Skin of body (tissue), 1 donor: ENCODE measurements at regions not wholly inside any gene's neighbourhood (a gene's known extent, or its start where the extent isn't known, plus 50 kb on each side); places are given as distances from the start of the nearest gene placed in this dataset.
"Not testable (repeated sequence)": the region's sequence is repeated elsewhere in the genome, so short reads cannot be mapped to it uniquely, and the experiment has no call there.

Source experiments
- DNase-seq: peaks from one replicate; lab custom pipeline; 2025; lab: John Stamatoyannopoulos, UW

GRCh38 chr7:48992816-48993215, 68.5 kb downstream of the CDC14C start:
- DNase-seq: no peak

- DNase-seq: no peak
Measured at GRCh38 chr7:49001610-49002033, 77.3 kb downstream of the CDC14C start.

- DNase-seq: no peak
Measured at GRCh38 chr7:49010717-49011116, 86.4 kb downstream of the CDC14C start.

GRCh38 chr7:49014870-49015269, 90.5 kb downstream of the CDC14C start:
- no peak for DNase-seq

GRCh38 chr7:49020145-49020544, 95.8 kb downstream of the CDC14C start:
- no peak for DNase-seq

GRCh38 chr7:49022448-49022847, 98.1 kb downstream of the CDC14C start:
- no peak for DNase-seq

GRCh38 chr7:49023345-49024328, 99.3 kb downstream of the CDC14C start:
- DNase-seq: no peak

GRCh38 chr7:49030221-49030620, 105.9 kb downstream of the CDC14C start:
- no peak for DNase-seq

- DNase-seq: not testable (repeated sequence)
Measured at GRCh38 chr7:49033140-49033539, 108.8 kb downstream of the CDC14C start.

GRCh38 chr7:49037346-49038210, 113.2 kb downstream of the CDC14C start:
- no peak for DNase-seq

GRCh38 chr7:49038821-49039358, 114.5 kb downstream of the CDC14C start:
- no peak for DNase-seq

GRCh38 chr7:49060743-49061142, 136.4 kb downstream of the CDC14C start:
- no peak for DNase-seq

GRCh38 chr7:49074538-49074937, 150.2 kb downstream of the CDC14C start:
- DNase-seq: no peak

- no peak for DNase-seq
Measured at GRCh38 chr7:49080896-49081475, 156.6 kb downstream of the CDC14C start.

GRCh38 chr7:49088017-49088416, 163.7 kb downstream of the CDC14C start:
- DNase-seq: no peak

- no peak for DNase-seq
Measured at GRCh38 chr7:49089717-49090116, 165.4 kb downstream of the CDC14C start.

GRCh38 chr7:49091089-49091488, 166.7 kb downstream of the CDC14C start:
- no peak for DNase-seq

- DNase-seq: no peak
Measured at GRCh38 chr7:49091519-49091918, 167.2 kb downstream of the CDC14C start.

- DNase-seq: no peak
Measured at GRCh38 chr7:49093218-49093617, 168.9 kb downstream of the CDC14C start.

- DNase-seq: no peak
Measured at GRCh38 chr7:49094866-49095265, 170.5 kb downstream of the CDC14C start.

- DNase-seq: no peak
Measured at GRCh38 chr7:49099587-49100326, 175.4 kb downstream of the CDC14C start.
